GM10248 (cell line): ENCODE measurements at regions not wholly inside any gene's neighbourhood (a gene's known extent, or its start where the extent isn't known, plus 50 kb on each side); places are given as distances from the start of the nearest gene placed in this dataset.

ENCODE experiments used
- CTCF ChIA-PET: fragments of 300-600 bp; sonication (Branson Sonifier 250); formaldehyde crosslinking; extraction: SDS; loops from one replicate; lab custom pipeline; 2021; ENCODE audit warnings: antibody characterized with exemption; lab: Yijun Ruan, JAX
- POLR2A ChIA-PET: fragments of 350-650 bp; sonication (Branson Sonifier 250); formaldehyde crosslinking; extraction: SDS; loops from one replicate; lab custom pipeline; 2020; ENCODE audit warnings: antibody characterized with exemption; lab: Yijun Ruan, JAX
- DNase-seq: peaks from one replicate; pipeline ENCODE4 v3.0.0; 2012; ENCODE audit errors: extremely low spot score
- TF ChIP-seq, protein P1 (sequence below): IDR thresholded peaks from 2 replicates; pipeline ENCODE4 v1.5.1; 2012; ENCODE audit warnings: mild to moderate bottlenecking, low read depth; ENCODE audit errors: extremely low read depth, missing control alignments, control extremely low read depth

DNA sequence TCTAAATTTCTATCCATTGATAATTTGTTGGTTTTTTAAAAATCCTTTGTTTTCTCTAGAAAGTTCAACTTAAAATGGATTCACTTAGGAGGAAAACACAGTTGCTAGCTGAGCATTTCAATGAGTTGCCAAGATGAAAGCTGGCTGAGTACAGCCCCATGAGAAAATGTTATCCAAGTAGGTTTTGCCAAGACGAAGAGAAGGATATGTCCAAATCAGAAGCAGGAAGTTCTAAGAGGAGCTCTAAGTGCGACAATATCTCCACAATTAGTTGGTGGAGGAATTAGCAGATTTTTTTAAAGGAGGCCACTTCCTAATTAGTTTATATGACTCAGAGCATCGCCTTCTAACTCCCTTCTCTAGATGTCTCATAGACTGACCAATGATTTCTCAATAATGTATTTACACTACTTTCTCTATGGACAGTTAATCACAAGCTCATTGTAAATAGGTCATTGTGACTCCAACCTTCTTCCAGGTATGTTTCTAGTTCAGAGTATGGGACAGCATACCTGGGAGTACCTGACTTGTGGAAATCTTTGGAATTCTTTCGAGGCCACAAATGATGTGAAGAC lies 873.3 kb upstream of the SOX9 start:
- ChIA-PET POLR2A (interaction anchor here (0.5 kb wide), 1 partner anchor 996 kb away, joined by 5 read pairs; no protein-coding TSS in a partner anchor), CTCF (no interaction called here)
- TF ChIP-seq, protein P1, sequence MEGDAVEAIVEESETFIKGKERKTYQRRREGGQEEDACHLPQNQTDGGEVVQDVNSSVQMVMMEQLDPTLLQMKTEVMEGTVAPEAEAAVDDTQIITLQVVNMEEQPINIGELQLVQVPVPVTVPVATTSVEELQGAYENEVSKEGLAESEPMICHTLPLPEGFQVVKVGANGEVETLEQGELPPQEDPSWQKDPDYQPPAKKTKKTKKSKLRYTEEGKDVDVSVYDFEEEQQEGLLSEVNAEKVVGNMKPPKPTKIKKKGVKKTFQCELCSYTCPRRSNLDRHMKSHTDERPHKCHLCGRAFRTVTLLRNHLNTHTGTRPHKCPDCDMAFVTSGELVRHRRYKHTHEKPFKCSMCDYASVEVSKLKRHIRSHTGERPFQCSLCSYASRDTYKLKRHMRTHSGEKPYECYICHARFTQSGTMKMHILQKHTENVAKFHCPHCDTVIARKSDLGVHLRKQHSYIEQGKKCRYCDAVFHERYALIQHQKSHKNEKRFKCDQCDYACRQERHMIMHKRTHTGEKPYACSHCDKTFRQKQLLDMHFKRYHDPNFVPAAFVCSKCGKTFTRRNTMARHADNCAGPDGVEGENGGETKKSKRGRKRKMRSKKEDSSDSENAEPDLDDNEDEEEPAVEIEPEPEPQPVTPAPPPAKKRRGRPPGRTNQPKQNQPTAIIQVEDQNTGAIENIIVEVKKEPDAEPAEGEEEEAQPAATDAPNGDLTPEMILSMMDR, result no peak
- no peak for DNase-seq

DNA sequence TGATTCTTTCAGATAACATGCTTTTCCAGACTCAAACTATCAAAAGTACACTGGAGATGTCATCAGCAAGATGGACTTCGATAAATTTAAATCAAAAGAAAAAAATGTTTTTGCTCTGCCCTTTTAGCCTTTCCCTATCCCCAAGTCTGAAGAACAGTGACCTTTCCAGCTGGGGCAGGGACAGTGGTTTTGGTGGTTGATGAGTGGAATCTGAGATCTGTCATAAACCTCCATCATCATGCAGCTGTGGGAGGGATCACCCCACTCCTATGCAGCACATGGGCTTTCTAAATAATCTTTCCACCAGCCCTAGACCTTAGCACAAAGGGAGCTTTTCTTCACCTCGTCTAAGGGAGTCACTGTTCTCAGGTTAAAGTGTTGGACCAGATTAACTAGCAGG lies 869.5 kb upstream of the SOX9 start:
- no peak for DNase-seq
- ChIA-PET POLR2A (no interaction called here), CTCF (no interaction called here)
- TF ChIP-seq, protein P1, result no peak

DNA sequence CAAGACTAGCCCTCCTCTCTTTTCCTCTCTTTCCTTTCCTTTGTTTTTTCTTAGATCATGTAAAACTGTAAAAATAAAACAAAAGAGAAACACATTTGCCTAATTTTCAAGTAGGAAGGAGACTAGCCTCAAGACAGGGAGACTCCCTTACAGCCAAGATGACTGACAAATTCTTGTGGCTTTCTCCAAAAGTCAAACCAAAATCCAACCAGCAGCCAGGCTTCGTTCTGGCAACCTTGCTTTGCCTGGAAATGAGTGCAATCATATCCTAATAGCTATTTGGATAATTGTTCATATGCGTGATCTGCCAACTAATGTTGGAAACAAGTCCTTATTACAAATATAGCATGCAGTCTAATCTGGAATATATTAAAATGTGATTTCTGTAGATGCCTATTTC lies 868.9 kb upstream of the SOX9 start:
- no peak for DNase-seq
- TF ChIP-seq, protein P1, result no peak
- ChIA-PET POLR2A (no interaction called here), CTCF (no interaction called here)

DNA sequence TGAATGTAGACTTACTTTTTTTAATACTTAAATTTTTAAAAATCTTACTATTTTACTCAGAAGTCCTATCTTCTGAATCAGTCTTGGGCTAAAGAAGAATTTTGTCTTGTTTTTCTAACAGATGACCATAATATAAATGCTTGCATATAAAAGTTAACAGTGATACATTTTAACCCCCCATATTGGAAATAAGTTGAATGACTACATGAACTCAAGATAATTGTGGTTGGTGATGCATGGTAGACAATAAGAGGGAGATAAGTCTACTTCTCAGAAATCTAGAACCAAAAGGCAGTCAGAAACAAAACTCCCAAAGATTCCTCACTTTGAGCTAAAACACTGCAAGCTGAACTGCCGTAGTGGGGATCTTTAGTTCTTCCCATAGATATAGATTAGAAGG lies 868.4 kb upstream of the SOX9 start:
- POLR2A ChIA-PET, result no interaction called here
- TF ChIP-seq, protein P1, result no peak
- no peak for DNase-seq
- CTCF ChIA-PET, result no interaction called here

DNA sequence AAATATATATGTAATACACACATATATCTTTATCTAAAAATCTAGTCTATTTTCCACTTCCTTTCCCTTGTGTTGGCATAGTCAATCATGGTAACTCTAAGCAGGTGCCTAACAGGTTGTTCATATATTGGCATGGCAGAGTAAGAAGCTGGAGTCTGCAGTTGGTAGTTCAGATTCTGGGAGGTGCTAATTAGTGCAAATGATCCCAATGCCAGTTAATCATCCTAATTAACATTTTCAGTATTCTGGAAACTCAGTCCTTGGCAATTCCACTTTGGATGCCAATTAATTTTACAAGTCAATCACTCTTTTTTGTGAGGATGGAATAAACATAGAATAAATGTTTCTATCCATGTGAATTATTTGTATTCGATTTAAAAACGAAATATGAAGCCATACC lies 863.7 kb upstream of the SOX9 start:
- TF ChIP-seq, protein P1, result no peak
- no peak for DNase-seq
- POLR2A ChIA-PET, result no interaction called here
- CTCF ChIA-PET, result no interaction called here

DNA sequence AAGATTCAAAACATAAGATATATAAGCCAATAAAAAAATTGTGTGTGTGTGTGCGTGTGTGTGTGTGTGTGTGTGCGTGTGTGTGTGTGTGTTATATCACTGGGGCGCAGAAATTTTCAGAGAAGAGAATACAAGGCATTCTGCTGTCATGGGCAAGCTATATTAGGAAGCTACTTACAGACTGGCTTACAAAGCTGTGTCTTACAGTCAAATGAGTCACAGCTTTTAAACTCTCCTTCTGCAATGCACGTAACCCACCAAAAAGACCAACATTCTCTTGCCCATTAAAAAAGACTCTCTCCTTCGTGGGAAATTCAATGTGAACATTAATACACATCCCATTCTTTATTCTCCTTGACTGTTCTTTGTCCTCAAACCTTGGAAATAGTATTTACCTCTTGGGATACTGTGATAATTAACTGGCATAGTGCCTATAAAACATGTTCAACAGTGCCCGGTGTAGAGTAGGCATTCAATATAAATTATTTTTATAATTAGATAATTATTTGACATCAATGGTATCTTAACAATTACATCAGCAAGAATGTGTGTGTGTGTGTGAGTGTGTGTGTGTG lies 860.4 kb upstream of the SOX9 start:
- TF ChIP-seq, protein P1, result no peak
- POLR2A ChIA-PET, result no interaction called here
- DNase-seq, result no peak
- CTCF ChIA-PET, result no interaction called here
